ENCODE measurements at regions not wholly inside any gene's neighbourhood (a gene's known extent, or its start where the extent isn't known, plus 50 kb on each side); places are given as distances from the start of the nearest gene placed in this dataset.

GRCh38 chr3:88000853-88001252 is 58.0 kb downstream of the CGGBP1 start:
- no peaks in the 10 kb centered on the region for H3K79me2 ChIP-seq (ENCODE audit: insufficient read depth, low read length)
- H4K20me1 ChIP-seq (ENCODE audit: insufficient read depth, low read length, poor library complexity, severe bottlenecking): no peaks in the 10 kb centered on the region
- H3K4me3 ChIP-seq (ENCODE audit: low read length, poor library complexity, severe bottlenecking): no peak overlapping the region
- H3K27me3 ChIP-seq (ENCODE audit: insufficient read depth, low read length, poor library complexity, severe bottlenecking): no peaks in the 10 kb centered on the region
- no peak overlapping the region for H3K4me2 ChIP-seq (ENCODE audit: low read depth, low read length, poor library complexity, severe bottlenecking)
- TF ChIP-seq, protein P1, sequence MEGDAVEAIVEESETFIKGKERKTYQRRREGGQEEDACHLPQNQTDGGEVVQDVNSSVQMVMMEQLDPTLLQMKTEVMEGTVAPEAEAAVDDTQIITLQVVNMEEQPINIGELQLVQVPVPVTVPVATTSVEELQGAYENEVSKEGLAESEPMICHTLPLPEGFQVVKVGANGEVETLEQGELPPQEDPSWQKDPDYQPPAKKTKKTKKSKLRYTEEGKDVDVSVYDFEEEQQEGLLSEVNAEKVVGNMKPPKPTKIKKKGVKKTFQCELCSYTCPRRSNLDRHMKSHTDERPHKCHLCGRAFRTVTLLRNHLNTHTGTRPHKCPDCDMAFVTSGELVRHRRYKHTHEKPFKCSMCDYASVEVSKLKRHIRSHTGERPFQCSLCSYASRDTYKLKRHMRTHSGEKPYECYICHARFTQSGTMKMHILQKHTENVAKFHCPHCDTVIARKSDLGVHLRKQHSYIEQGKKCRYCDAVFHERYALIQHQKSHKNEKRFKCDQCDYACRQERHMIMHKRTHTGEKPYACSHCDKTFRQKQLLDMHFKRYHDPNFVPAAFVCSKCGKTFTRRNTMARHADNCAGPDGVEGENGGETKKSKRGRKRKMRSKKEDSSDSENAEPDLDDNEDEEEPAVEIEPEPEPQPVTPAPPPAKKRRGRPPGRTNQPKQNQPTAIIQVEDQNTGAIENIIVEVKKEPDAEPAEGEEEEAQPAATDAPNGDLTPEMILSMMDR (conservative IDR thresholded peaks at IDR 0.05; ENCODE audit: low read length): no peak
- no peak for TF ChIP-seq EZH2phosphoT487 (IDR thresholded peaks at IDR 0.05; ENCODE audit: borderline replicate concordance)
- H3K36me3 ChIP-seq (ENCODE audit: insufficient read depth, low read length): no peaks in the 10 kb centered on the region
- peaks cover 5% of the 10 kb centered on the region for H3K4me1 ChIP-seq (ENCODE audit: insufficient read depth, low read length, poor library complexity, severe bottlenecking)
- H3F3A ChIP-seq (ENCODE audit: low read depth): no peaks in the 10 kb centered on the region
- no peaks in the 10 kb centered on the region for H3K9me2 ChIP-seq (replicated peaks; ENCODE audit: low read depth, low read length)
- no peak overlapping the region for H3K9ac ChIP-seq (ENCODE audit: low read depth, low read length, poor library complexity, severe bottlenecking)
- no peaks in the 10 kb centered on the region for H3K9me3 ChIP-seq (ENCODE audit: insufficient read depth, low read depth, low read length)
- H2AFZ ChIP-seq (ENCODE audit: low read length): no peak overlapping the region

- no peak for TF ChIP-seq EZH2phosphoT487 (IDR thresholded peaks at IDR 0.05; ENCODE audit: borderline replicate concordance)
- TF ChIP-seq, protein P1 (conservative IDR thresholded peaks at IDR 0.05; ENCODE audit: low read length): no peak
- Histone ChIP-seq H3K9me3 (ENCODE audit: insufficient read depth, low read depth, low read length) (no peaks in the 10 kb centered on the region), H3K4me2 (ENCODE audit: low read depth, low read length, poor library complexity, severe bottlenecking) (no peak overlapping the region), H4K20me1 (ENCODE audit: insufficient read depth, low read length, poor library complexity, severe bottlenecking) (no peaks in the 10 kb centered on the region), H3K4me3 (ENCODE audit: low read length, poor library complexity, severe bottlenecking) (no peak overlapping the region), H3K9ac (ENCODE audit: low read depth, low read length, poor library complexity, severe bottlenecking) (no peak overlapping the region), H3K9me2 (replicated peaks; ENCODE audit: low read depth, low read length) (no peaks in the 10 kb centered on the region), H3F3A (ENCODE audit: low read depth) (no peaks in the 10 kb centered on the region), H3K4me1 (ENCODE audit: insufficient read depth, low read length, poor library complexity, severe bottlenecking) (peaks cover 5% of the 10 kb centered on the region), H3K36me3 (ENCODE audit: insufficient read depth, low read length) (no peaks in the 10 kb centered on the region), H3K27me3 (ENCODE audit: insufficient read depth, low read length, poor library complexity, severe bottlenecking) (no peaks in the 10 kb centered on the region), H3K79me2 (ENCODE audit: insufficient read depth, low read length) (no peaks in the 10 kb centered on the region), H2AFZ (ENCODE audit: low read length) (no peak overlapping the region; the same call in 1 of the 2 replicates)
Observed at GRCh38 chr3:87997966-87998365, 60.8 kb downstream of the CGGBP1 start.

DNA sequence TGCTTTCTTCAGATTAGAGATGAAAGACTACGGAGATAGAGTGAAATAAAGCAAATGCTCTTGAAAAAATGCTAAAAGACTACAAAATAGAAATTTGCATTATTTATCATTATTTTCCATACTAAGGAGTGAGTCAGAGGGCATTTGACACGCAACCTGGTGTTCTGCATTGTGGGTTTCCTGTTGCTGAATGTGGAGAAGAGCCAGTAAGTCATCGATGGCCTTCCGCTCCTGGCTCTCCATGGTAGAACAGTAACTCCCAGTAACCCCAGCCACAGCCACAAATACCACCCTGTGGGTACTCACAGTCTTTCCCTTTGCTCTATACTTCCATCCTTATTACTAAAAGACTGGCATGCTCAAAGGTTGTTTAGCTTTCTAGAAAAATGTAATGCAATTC is 61.5 kb downstream of the CGGBP1 start:
- Histone ChIP-seq H3K4me3 (ENCODE audit: low read length, poor library complexity, severe bottlenecking) (no peak overlapping the region), H3F3A (ENCODE audit: low read depth) (no peaks in the 10 kb centered on the region), H3K9ac (ENCODE audit: low read depth, low read length, poor library complexity, severe bottlenecking) (no peak overlapping the region), H3K9me2 (replicated peaks; ENCODE audit: low read depth, low read length) (no peaks in the 10 kb centered on the region), H3K36me3 (ENCODE audit: insufficient read depth, low read length) (no peaks in the 10 kb centered on the region), H2AFZ (ENCODE audit: low read length) (peak overlapping the region; percentile 46; the same call in 1 of the 2 replicates), H3K9me3 (ENCODE audit: insufficient read depth, low read depth, low read length) (no peaks in the 10 kb centered on the region), H3K4me2 (ENCODE audit: low read depth, low read length, poor library complexity, severe bottlenecking) (peak overlapping the region; percentile 62), H3K79me2 (ENCODE audit: insufficient read depth, low read length) (no peaks in the 10 kb centered on the region), H3K4me1 (ENCODE audit: insufficient read depth, low read length, poor library complexity, severe bottlenecking) (peaks cover 5% of the 10 kb centered on the region), H4K20me1 (ENCODE audit: insufficient read depth, low read length, poor library complexity, severe bottlenecking) (no peaks in the 10 kb centered on the region), H3K27me3 (ENCODE audit: insufficient read depth, low read length, poor library complexity, severe bottlenecking) (no peaks in the 10 kb centered on the region)
- TF ChIP-seq EZH2phosphoT487 (IDR thresholded peaks at IDR 0.05; ENCODE audit: borderline replicate concordance): no peak
- TF ChIP-seq, protein P1 (conservative IDR thresholded peaks at IDR 0.05; ENCODE audit: low read length): no peak
